ENCODE measurements at regions not wholly inside any gene's neighbourhood (a gene's known extent, or its start where the extent isn't known, plus 50 kb on each side); places are given as distances from the start of the nearest gene placed in this dataset.

GRCh38 chr10:10353326-10353868 lies 664.3 kb upstream of the CELF2 start:
- Mint-ChIP-seq H3K4me3 (no peak overlapping the region), H3K27me3 (no peaks in the 10 kb centered on the region), H3K27ac (no peak overlapping the region), H3K9me3 (peaks cover 3% of the 10 kb centered on the region), H3K36me3 (ENCODE audit: low read depth) (no peaks in the 10 kb centered on the region), H3K4me1 (ENCODE audit: low read depth) (no peaks in the 10 kb centered on the region)
- DNase-seq (no peak), ATAC-seq (ENCODE audit: poor library complexity) (no peak)
- CTCF ChIA-PET = interaction anchor here (0.5 to 1.6 kb wide), 2 partner anchors 12 to 46 kb away, joined by 3 to 5 read pairs; no protein-coding TSS in a partner anchor
- H3K36me3 ChIP-seq (ENCODE audit: insufficient read depth, low read length) = no peaks in the 10 kb centered on the region
- POLR2A ChIA-PET = no interaction called here
- TF ChIP-seq CTCF (IDR thresholded peaks at IDR 0.05) = no peak
- no peaks in the 10 kb centered on the region for H3K27me3 ChIP-seq (ENCODE audit: control insufficient read depth in 1 of 2, insufficient read depth in 2 of 2, low read length in 2 of 2)
- intact Hi-C loops (cut with DNase I, micrococcal nuclease) = no loop called here
- H3K27ac ChIP-seq (ENCODE audit: low read depth in 1 of 2, low read length in 2 of 2) = no peak overlapping the region
- H3K4me1 ChIP-seq (ENCODE audit: insufficient read depth, low read length) = no peaks in the 10 kb centered on the region
- no peak overlapping the region for H3K4me3 ChIP-seq (ENCODE audit: low read length)
- H3K9me3 ChIP-seq (ENCODE audit: control insufficient read depth in 1 of 2, insufficient read depth in 1 of 2, low read length in 2 of 2) = no peaks in the 10 kb centered on the region

- no peaks in the 10 kb centered on the region for H3K36me3 ChIP-seq (ENCODE audit: insufficient read depth, low read length)
- TF ChIP-seq CTCF (IDR thresholded peaks at IDR 0.05) = no peak
- Mint-ChIP-seq H3K4me3 (no peak overlapping the region), H3K27ac (no peak overlapping the region), H3K4me1 (ENCODE audit: low read depth) (no peaks in the 10 kb centered on the region), H3K27me3 (peaks cover 30% of the 10 kb centered on the region), H3K9me3 (peaks cover 3% of the 10 kb centered on the region), H3K36me3 (ENCODE audit: low read depth) (no peaks in the 10 kb centered on the region)
- CTCF ChIA-PET = no interaction called here
- no peaks in the 10 kb centered on the region for H3K9me3 ChIP-seq (ENCODE audit: control insufficient read depth in 1 of 2, insufficient read depth in 1 of 2, low read length in 2 of 2)
- DNase-seq = no peak
- no peaks in the 10 kb centered on the region for H3K27me3 ChIP-seq (ENCODE audit: control insufficient read depth in 1 of 2, insufficient read depth in 2 of 2, low read length in 2 of 2)
- H3K27ac ChIP-seq (ENCODE audit: low read depth in 1 of 2, low read length in 2 of 2) = no peak overlapping the region
- no peak for ATAC-seq (ENCODE audit: poor library complexity)
- no peaks in the 10 kb centered on the region for H3K4me1 ChIP-seq (ENCODE audit: insufficient read depth, low read length)
- intact Hi-C loops (cut with DNase I, micrococcal nuclease) = no loop called here
- POLR2A ChIA-PET = no interaction called here
- H3K4me3 ChIP-seq (ENCODE audit: low read length) = no peak overlapping the region
Measured at GRCh38 chr10:10359263-10359662, 658.4 kb upstream of the CELF2 start.

- TF ChIP-seq CTCF (IDR thresholded peaks at IDR 0.05) = no peak
- DNase-seq = no peak
- H3K4me3 ChIP-seq (ENCODE audit: low read length) = no peak overlapping the region
- H3K27me3 ChIP-seq (ENCODE audit: control insufficient read depth in 1 of 2, insufficient read depth in 2 of 2, low read length in 2 of 2) = no peaks in the 10 kb centered on the region
- H3K27ac ChIP-seq (ENCODE audit: low read depth in 1 of 2, low read length in 2 of 2) = no peak overlapping the region
- Mint-ChIP-seq H3K4me3 (no peak overlapping the region), H3K9me3 (peaks cover 3% of the 10 kb centered on the region), H3K27me3 (peaks cover 30% of the 10 kb centered on the region), H3K4me1 (ENCODE audit: low read depth) (no peaks in the 10 kb centered on the region), H3K27ac (no peak overlapping the region), H3K36me3 (ENCODE audit: low read depth) (no peaks in the 10 kb centered on the region)
- H3K9me3 ChIP-seq (ENCODE audit: control insufficient read depth in 1 of 2, insufficient read depth in 1 of 2, low read length in 2 of 2) = no peaks in the 10 kb centered on the region
- CTCF ChIA-PET = no interaction called here
- POLR2A ChIA-PET = no interaction called here
- no peaks in the 10 kb centered on the region for H3K4me1 ChIP-seq (ENCODE audit: insufficient read depth, low read length)
- intact Hi-C loops (cut with DNase I, micrococcal nuclease) = no loop called here
- no peak for ATAC-seq (ENCODE audit: poor library complexity)
- H3K36me3 ChIP-seq (ENCODE audit: insufficient read depth, low read length) = no peaks in the 10 kb centered on the region
Measured at GRCh38 chr10:10361301-10361885, 656.3 kb upstream of the CELF2 start.

Data from CD4-positive, alpha-beta T cell (primary cell).